ENCODE measurements at regions not wholly inside any gene's neighbourhood (a gene's known extent, or its start where the extent isn't known, plus 50 kb on each side); places are given as distances from the start of the nearest gene placed in this dataset.

- ATAC-seq (no peak), DNase-seq (no peak)
- Mint-ChIP-seq H3K36me3 (no peaks in the 10 kb centered on the region), H3K4me1 (no peaks in the 10 kb centered on the region), H3K27me3 (peaks cover 18% of the 10 kb centered on the region), H3K4me3 (no peak overlapping the region), H3K9me3 (ENCODE audit: low read depth) (no peaks in the 10 kb centered on the region), H3K27ac (no peak overlapping the region)
- CTCF ChIA-PET = no interaction called here
These were observed 166.8 kb downstream of the NRP2 start for GRCh38 chr2:205849136-205849535.

- no peaks in the 10 kb centered on the region for H3K4me1 Mint-ChIP-seq
- DNase-seq (no peak), ATAC-seq (no peak)
- no peak overlapping the region for H3K27ac Mint-ChIP-seq
- H3K36me3 Mint-ChIP-seq = no peaks in the 10 kb centered on the region
- CTCF ChIA-PET = no interaction called here
- peaks cover 14% of the 10 kb centered on the region for H3K27me3 Mint-ChIP-seq
- no peaks in the 10 kb centered on the region for H3K9me3 Mint-ChIP-seq (ENCODE audit: low read depth)
- no peak overlapping the region for H3K4me3 Mint-ChIP-seq
These were observed 166.3 kb downstream of the NRP2 start for GRCh38 chr2:205848601-205849000.

Measured in activated CD8-positive, alpha-beta memory T cell treated with anti-CD3 and anti-CD28 coated beads, Interleukin-2, amount 10 ng/mL, durations not matched to agents 7 days and 5 days (primary cell).